ENCODE measurements at regions not wholly inside any gene's neighbourhood (a gene's known extent, or its start where the extent isn't known, plus 50 kb on each side); places are given as distances from the start of the nearest gene placed in this dataset.

GRCh38 chr18:65464361-65464760 lies 286.5 kb upstream of the CDH7 start:
- Histone ChIP-seq H3K9ac (ENCODE audit: extremely low read depth, low read length, poor library complexity, severe bottlenecking) (no peak overlapping the region), H3K9me3 (ENCODE audit: control insufficient read depth, low read length) (no peaks in the 10 kb centered on the region), H3K4me1 (ENCODE audit: control insufficient read depth, insufficient read depth, low read length) (no peaks in the 10 kb centered on the region), H3K4me3 (ENCODE audit: low read length) (no peak overlapping the region), H3K27me3 (ENCODE audit: control insufficient read depth, insufficient read depth, low read length, poor library complexity, severe bottlenecking) (no peaks in the 10 kb centered on the region), H3K36me3 (ENCODE audit: control insufficient read depth, insufficient read depth, low read length) (no peaks in the 10 kb centered on the region), H3K27ac (ENCODE audit: low read depth, low read length) (no peak overlapping the region)
- H3K4me1 Mint-ChIP-seq: no peaks in the 10 kb centered on the region
- no peak for DNase-seq
- TF ChIP-seq CTCF (conservative IDR thresholded peaks at IDR 0.05): no peak
- H3K27ac Mint-ChIP-seq: no peak overlapping the region
- no peaks in the 10 kb centered on the region for H3K36me3 Mint-ChIP-seq (ENCODE audit: low read depth)
- 95 to 100% methylated on average over 1 of the region's 1 CpG for WGBS, 2 experiments (ENCODE audit: insufficient coverage in 1 of 2, insufficient read length in 1 of 2)
- H3K4me3 Mint-ChIP-seq: no peak overlapping the region
- no peaks in the 10 kb centered on the region for H3K9me3 Mint-ChIP-seq
- H3K27me3 Mint-ChIP-seq (ENCODE audit: insufficient read depth): peaks cover 2% of the 10 kb centered on the region

GRCh38 chr18:65459741-65460140 lies 291.1 kb upstream of the CDH7 start:
- 91 to 100% methylated on average over 1 to 3 of the region's 3 CpGs for WGBS, 2 experiments (ENCODE audit: insufficient coverage in 1 of 2, insufficient read length in 1 of 2)
- Histone ChIP-seq H3K9ac (ENCODE audit: extremely low read depth, low read length, poor library complexity, severe bottlenecking) (no peak overlapping the region), H3K36me3 (ENCODE audit: control insufficient read depth, insufficient read depth, low read length) (no peaks in the 10 kb centered on the region), H3K27ac (ENCODE audit: low read depth, low read length) (no peak overlapping the region), H3K4me1 (ENCODE audit: control insufficient read depth, insufficient read depth, low read length) (no peaks in the 10 kb centered on the region), H3K27me3 (ENCODE audit: control insufficient read depth, insufficient read depth, low read length, poor library complexity, severe bottlenecking) (no peaks in the 10 kb centered on the region), H3K9me3 (ENCODE audit: control insufficient read depth, low read length) (no peaks in the 10 kb centered on the region), H3K4me3 (ENCODE audit: low read length) (no peak overlapping the region)
- no peak overlapping the region for H3K4me3 Mint-ChIP-seq
- DNase-seq: no peak
- H3K36me3 Mint-ChIP-seq (ENCODE audit: low read depth): no peaks in the 10 kb centered on the region
- H3K27me3 Mint-ChIP-seq (ENCODE audit: insufficient read depth): peaks cover 2% of the 10 kb centered on the region
- no peak overlapping the region for H3K27ac Mint-ChIP-seq
- H3K4me1 Mint-ChIP-seq: peaks cover 5% of the 10 kb centered on the region
- TF ChIP-seq CTCF (conservative IDR thresholded peaks at IDR 0.05): no peak
- H3K9me3 Mint-ChIP-seq: no peaks in the 10 kb centered on the region

DNA sequence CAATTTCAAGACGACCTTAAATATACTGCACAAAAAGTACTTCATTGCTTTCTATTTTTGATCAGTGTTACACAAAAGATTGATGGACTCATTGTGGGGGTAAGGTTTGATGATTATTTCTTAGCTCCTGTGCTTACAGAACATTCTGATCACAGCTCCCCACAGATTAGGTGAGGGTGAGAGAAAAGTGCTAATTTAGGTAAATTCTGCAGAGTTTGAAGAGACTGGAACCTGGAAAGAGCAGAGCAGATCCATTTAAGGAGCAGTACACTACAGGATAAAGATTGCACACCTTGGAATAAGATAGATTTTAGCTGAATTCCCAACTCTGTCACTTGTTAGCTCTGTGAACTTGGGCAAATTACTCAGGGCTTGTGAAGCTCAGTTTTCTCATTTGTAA lies 291.9 kb upstream of the CDH7 start:
- Histone ChIP-seq H3K36me3 (ENCODE audit: control insufficient read depth, insufficient read depth, low read length) (no peaks in the 10 kb centered on the region), H3K4me3 (ENCODE audit: low read length) (no peak overlapping the region), H3K9me3 (ENCODE audit: control insufficient read depth, low read length) (no peaks in the 10 kb centered on the region), H3K9ac (ENCODE audit: extremely low read depth, low read length, poor library complexity, severe bottlenecking) (no peak overlapping the region), H3K27ac (ENCODE audit: low read depth, low read length) (no peak overlapping the region), H3K4me1 (ENCODE audit: control insufficient read depth, insufficient read depth, low read length) (no peaks in the 10 kb centered on the region), H3K27me3 (ENCODE audit: control insufficient read depth, insufficient read depth, low read length, poor library complexity, severe bottlenecking) (no peaks in the 10 kb centered on the region)
- no peak for DNase-seq
- Mint-ChIP-seq H3K4me3 (no peak overlapping the region), H3K36me3 (ENCODE audit: low read depth) (no peaks in the 10 kb centered on the region), H3K4me1 (peaks cover 5% of the 10 kb centered on the region), H3K27me3 (ENCODE audit: insufficient read depth) (no peaks in the 10 kb centered on the region), H3K27ac (no peak overlapping the region), H3K9me3 (no peaks in the 10 kb centered on the region)
- TF ChIP-seq CTCF (conservative IDR thresholded peaks at IDR 0.05): no peak
- WGBS, 2 experiments (ENCODE audit: insufficient coverage in 1 of 2, insufficient read length in 1 of 2): 90% methylated on average over 1 of the region's 1 CpG; no CpG with 5 or more reads in 1 of the 2 experiments

All from endodermal cell (in vitro differentiated cells).